PFSK-1 (cell line): ENCODE measurements at regions not wholly inside any gene's neighbourhood (a gene's known extent, or its start where the extent isn't known, plus 50 kb on each side); places are given as distances from the start of the nearest gene placed in this dataset.

Source experiments
- POLR2AphosphoS5 ChIP-seq: IDR thresholded peaks from 2 replicates; pipeline ENCODE4 v1.6.1; 2012; ENCODE audit warnings: low read depth, mild to moderate bottlenecking, control low read depth, low read length, moderate library complexity
- REST ChIP-seq, 2 experiments: IDR thresholded peaks; 2 replicates each; pipeline versions ENCODE4 v1.6.1 to v1.8.0; 2011 to 2012; ENCODE audit warnings: low read depth in 2 of 2, low read length in 2 of 2, control low read depth in 1 of 2, inconsistent platforms in 1 of 2, mild to moderate bottlenecking in 1 of 2, moderate library complexity in 1 of 2; ENCODE audit not compliant: insufficient read depth in 1 of 2
- SIN3A ChIP-seq: IDR thresholded peaks from 2 replicates; pipeline ENCODE4 v1.6.1; 2012; ENCODE audit warnings: mild to moderate bottlenecking, low read length, moderate library complexity, borderline replicate concordance; ENCODE audit not compliant: insufficient read depth
- TAF1 ChIP-seq: IDR thresholded peaks from 2 replicates; pipeline ENCODE4 v1.6.1; 2012; ENCODE audit warnings: low read length, control low read depth, borderline replicate concordance; ENCODE audit not compliant: insufficient read depth

GRCh38 chr21:32881458-32881857, 109.9 kb upstream of the PAXBP1 start:
- TF ChIP-seq TAF1 = no peak
- no peak for TF ChIP-seq SIN3A
- TF ChIP-seq REST (IDR thresholded peaks at IDR 0.05; ENCODE audit: insufficient read depth in 1 of 2, low read depth in 2 of 2, low read length in 2 of 2) = no peak
- no peak for TF ChIP-seq POLR2AphosphoS5
